NCI-H1694 treated with DMSO at 0.1 percent for 48 hours (cell line): ENCODE measurements at regions not wholly inside any gene's neighbourhood (a gene's known extent, or its start where the extent isn't known, plus 50 kb on each side); places are given as distances from the start of the nearest gene placed in this dataset.
"Not testable (repeated sequence)": the region's sequence is repeated elsewhere in the genome, so short reads cannot be mapped to it uniquely, and the experiment has no call there.

ENCODE experiments used
- DNase-seq: peaks from one replicate; lab custom pipeline; 2025; lab: John Stamatoyannopoulos, UW

GRCh38 chr2:84052043-84052442 lies 407.0 kb downstream of the SUCLG1 start:
- no peak for DNase-seq

DNA sequence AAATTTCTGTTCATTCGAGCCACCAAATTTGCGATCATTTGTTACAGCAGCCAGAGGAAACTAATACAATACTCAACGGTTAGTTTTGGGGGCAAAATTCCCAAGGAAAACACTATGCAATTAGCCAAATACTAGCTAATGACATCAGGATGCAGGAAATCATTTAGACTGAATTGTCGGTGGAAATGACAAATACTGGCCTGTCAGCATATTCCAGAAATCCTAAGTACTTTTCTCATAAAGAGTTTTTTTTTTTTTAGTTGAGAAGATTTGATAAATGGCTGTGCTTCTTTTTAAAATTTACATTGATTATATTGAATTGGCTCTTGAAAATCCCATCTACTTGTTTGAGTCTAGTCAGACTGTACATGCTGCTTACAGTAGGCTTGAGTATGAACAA lies 410.1 kb downstream of the SUCLG1 start:
- DNase-seq, result no peak

DNA sequence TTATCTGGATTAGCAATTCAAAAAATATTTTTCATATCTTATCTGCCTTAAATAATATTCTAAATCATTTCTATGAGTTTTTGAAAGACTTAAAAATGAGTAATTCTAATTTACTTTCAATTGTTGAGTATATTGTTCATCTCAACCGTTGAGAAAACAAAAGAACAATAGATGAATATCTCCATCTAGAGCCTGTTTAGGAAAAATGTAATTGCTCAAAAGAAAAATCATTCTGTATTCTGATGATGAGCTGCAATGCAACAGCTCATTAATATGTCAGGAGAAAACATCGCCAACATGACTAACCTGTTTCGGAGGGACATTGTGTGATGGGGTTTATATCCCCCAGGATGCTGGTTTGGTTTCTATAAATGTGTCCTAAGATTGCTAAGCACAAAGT lies 417.6 kb downstream of the SUCLG1 start:
- DNase-seq, result no peak

- DNase-seq, result no peak
Observed at GRCh38 chr2:84040281-84040680, 418.8 kb downstream of the SUCLG1 start.

GRCh38 chr2:84038866-84039265 lies 420.2 kb downstream of the SUCLG1 start:
- DNase-seq, result no peak

- DNase-seq, result no peak
Observed at GRCh38 chr2:84033347-84033974, 425.6 kb downstream of the SUCLG1 start.

- DNase-seq, result no peak
Observed at GRCh38 chr2:84031312-84032050, 427.6 kb downstream of the SUCLG1 start.

DNA sequence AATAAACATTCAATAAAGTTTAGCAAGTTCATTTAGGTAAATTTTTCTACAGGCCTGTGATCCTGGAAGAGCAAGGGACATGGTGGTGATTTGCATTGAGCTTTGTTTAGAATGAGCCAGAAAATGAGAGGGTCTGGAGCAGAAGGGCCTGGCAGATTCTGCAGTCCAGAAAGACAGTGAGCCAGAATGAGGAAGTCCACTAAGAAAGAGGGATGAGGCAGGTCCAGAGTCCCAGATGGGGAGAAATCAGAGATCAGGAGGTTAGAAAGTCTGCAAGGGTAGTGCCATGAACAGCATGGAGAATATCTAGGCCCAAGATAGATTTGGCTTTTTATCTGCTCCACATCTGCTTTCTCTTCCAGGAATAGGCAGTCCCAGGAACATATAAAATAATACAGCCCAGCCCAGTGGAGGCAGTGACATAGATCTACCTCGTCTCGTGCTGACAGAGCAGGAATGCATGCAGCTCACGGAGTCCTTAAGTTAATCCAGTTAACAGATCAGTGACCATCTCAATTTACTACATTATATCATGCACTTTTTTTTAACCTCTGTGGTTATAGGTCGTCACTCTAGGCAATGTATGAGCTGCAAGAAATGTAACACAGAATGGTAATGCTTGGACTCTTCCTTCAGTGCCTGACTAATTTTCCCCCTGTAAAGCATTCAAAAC lies 429.0 kb downstream of the SUCLG1 start:
- no peak for DNase-seq

- no peak for DNase-seq
Observed at GRCh38 chr2:84026818-84027217, 432.3 kb downstream of the SUCLG1 start.

GRCh38 chr2:84022810-84023431 lies 436.2 kb downstream of the SUCLG1 start:
- peak; percentile 39 for DNase-seq

DNA sequence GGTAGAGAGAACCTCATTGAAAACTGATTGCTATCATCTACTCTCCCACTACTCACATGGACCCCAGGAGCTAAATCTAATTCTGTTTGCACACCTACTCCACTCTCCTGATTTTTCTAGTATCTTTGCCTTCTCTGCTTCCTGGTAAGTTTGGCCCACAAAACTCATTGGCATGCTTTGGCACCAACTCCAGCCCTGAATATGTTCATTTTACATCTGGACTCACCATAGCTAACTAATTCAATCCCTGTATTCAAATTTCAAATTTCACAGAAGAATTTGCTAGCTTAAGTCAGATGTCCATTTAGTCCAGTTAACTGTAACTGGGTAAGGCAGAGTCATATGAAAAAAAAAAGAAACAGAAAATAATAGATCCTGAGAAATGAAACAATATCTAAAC lies 442.1 kb downstream of the SUCLG1 start:
- DNase-seq, result no peak

- no peak for DNase-seq
Observed at GRCh38 chr2:84016183-84016582, 442.9 kb downstream of the SUCLG1 start.

DNA sequence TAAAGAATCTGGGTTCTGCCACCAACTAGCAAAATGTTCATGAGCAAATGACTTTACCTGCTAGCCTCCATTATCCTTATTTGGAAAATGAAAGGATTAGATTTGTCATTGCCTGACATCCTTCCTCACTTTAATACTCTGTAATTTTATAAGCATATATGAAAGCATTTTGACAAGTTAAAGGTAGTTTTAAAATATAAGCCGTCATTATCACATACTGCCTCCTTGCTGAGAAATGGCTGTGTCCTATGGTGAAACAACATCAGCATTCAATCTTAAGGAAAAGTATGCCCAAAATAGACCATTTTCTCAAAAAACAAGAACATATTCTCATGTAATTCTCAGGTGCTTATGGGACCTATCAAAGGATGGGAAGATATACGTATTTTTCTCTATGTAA lies 461.2 kb downstream of the SUCLG1 start:
- DNase-seq, result no peak

GRCh38 chr2:83994633-83995179 lies 464.4 kb downstream of the SUCLG1 start:
- no peak for DNase-seq

GRCh38 chr2:83993873-83994632 lies 465.0 kb downstream of the SUCLG1 start:
- DNase-seq, result no peak

DNA sequence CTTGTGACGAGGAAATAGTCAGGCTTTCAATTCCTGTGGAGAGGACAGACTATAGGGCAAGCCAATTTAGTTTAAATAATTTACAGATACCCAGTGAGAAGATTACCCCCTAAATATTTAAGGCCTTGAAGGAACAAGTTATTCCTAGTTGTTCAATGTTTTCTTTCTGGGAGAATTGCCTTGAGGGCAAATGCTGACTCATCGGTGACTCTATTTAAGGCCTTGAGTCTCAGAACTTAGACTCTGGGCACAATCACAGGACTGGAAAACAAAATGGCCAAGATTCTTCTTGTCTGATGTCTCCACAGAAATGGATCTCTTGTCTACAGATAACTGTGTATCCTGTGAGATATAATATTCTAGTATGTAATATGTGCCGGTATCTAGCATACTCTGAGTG lies 467.1 kb downstream of the SUCLG1 start:
- DNase-seq, result no peak

DNA sequence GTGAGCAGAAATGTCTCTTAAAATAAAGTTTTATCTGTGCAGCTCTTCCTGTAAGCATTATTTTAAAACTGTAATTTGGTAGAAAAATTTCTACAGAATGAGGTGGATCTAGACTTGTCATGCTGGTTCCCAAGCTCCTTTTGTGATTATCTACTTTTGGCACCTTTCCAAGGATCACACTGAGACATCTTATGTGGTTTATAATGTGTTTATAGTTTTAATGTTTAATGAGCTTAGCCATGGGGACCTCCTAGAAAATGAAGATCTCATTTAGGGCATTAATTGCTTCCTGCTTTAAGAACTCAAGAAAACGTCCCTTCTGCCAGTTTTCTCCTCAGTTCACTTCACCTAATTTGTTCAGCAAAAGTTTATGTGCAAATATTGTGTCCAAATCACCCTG lies 468.4 kb downstream of the SUCLG1 start:
- DNase-seq, result no peak

GRCh38 chr2:83976628-83977027 lies 482.5 kb downstream of the SUCLG1 start:
- not testable (repeated sequence) for DNase-seq

GRCh38 chr2:83972128-83972527 lies 487.0 kb downstream of the SUCLG1 start:
- DNase-seq, result no peak

GRCh38 chr2:83971547-83971946 lies 487.5 kb downstream of the SUCLG1 start:
- DNase-seq, result no peak

DNA sequence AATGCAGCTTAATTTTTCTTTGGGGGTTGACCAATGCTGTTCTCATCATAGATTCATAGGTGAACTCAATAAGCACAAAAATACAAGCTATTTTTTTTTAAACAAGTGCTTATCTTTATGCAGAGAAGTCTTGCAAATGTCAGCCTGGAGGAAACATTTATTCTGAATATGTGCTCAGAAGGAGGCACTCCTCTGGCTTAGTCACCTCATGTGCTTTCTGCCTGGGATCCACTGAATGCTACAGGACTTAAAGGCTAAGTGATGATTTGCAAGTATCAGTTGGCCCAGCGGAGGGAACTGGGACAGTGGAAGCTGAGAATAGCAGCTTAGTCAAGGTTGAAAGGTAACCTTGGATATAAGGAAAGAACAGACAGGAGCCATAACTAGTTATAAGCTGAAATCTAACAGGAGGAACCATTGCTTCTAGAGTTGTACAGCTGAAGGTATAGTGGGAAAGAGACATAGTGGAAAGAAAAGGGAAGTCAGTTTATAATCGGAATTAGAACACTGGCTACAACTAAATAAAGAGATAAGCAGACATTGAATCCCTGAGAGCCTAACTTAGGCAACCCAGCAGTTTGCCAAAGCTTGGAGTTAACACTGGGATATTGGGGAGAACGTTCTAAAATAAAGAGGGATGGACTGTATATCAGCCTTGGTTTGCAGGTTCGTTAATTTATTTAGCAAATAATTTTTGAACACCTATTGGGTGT lies 488.7 kb downstream of the SUCLG1 start:
- no peak for DNase-seq
